SIG-M5 (cell line): ENCODE measurements at regions not wholly inside any gene's neighbourhood (a gene's known extent, or its start where the extent isn't known, plus 50 kb on each side); places are given as distances from the start of the nearest gene placed in this dataset.
"Not testable (repeated sequence)": the region's sequence is repeated elsewhere in the genome, so short reads cannot be mapped to it uniquely, and the experiment has no call there.

Source experiments
- DNase-seq: peaks from one replicate; lab custom pipeline; 2025; lab: John Stamatoyannopoulos, UW

DNA sequence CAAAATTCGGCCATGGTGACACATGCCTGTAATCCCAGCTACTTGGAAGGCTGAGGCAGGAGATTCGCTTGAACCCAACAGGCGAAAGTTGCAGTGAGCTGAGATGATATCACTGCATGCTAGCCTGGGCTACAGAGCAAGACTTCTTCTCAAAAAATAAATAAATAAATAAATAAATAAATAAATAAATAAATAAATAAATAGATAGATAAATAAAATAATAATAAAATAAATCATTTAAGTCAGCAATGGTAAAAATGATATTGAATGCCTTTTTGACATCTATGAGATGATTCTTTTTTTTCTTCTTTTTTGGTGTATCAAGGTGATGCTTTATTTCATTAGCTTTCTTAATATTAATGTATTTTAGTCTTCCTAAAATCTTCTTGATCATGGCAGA, 221.7 kb upstream of the RXFP2 start:
- no peak for DNase-seq

DNA sequence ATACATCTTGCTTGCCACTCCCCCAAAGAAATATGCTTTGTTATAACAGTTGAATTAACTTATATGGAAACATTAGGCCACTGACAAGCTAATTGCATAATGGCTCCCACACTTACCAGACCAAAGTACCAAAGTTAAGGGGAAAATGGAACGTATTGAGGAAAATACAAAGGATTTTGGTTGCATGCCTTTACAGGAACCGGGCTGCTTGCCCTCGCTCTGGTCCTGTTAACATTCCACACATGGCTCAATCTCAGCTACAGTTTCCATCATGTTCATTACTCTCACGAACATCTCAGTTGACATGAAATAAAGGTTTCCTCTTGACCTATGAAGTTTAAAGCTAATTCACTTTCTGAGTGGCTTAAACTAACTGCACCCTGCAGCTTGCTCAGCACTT, 220.7 kb upstream of the RXFP2 start:
- no peak for DNase-seq

- no peak for DNase-seq
Observed at GRCh38 chr13:31521435-31521834, 217.9 kb upstream of the RXFP2 start.

- no peak for DNase-seq
Observed at GRCh38 chr13:31522396-31522795, 216.9 kb upstream of the RXFP2 start.

DNA sequence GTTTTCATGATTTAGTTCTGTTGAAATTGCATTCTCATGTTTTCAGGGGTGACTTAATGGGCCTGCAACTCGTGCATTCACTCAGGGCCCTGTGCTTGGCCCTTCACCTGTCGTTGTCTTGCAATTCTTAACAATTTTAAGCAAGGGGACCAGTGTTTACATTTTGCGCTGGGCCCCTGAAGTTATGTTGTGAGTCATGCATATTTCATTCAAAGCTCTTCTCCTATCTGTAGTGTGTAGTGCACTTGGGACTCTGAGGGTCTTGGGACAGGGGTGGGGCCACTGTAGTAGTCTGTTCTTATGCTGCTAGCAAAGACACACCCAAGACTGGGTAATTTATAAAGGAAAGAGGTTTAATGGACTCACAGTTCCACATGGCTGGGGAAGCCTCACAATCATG, 211.2 kb upstream of the RXFP2 start:
- no peak for DNase-seq

DNA sequence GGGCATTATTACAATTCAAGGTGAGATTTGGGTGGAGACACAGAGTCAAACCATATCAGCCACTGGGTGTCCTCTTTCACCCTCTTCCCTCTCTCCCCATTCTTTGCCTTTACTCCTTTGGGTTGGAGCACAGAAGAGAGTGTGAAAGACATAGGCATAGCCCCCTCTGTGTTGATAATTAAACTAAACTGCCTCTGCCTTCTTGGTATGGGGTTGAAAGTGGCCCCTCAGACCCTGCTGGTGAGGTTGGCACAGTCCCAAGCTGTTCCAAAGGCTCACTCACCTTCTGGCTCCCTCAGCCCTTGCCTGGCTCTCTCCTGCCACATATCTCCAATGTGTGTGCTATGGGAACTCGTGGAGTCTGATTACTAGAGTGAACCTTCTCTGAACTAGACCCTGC, 210.6 kb upstream of the RXFP2 start:
- no peak for DNase-seq

GRCh38 chr13:31530922-31531321, 208.4 kb upstream of the RXFP2 start:
- no peak for DNase-seq

- DNase-seq, result no peak
Observed at GRCh38 chr13:31537052-31537451, 202.3 kb upstream of the RXFP2 start.

DNA sequence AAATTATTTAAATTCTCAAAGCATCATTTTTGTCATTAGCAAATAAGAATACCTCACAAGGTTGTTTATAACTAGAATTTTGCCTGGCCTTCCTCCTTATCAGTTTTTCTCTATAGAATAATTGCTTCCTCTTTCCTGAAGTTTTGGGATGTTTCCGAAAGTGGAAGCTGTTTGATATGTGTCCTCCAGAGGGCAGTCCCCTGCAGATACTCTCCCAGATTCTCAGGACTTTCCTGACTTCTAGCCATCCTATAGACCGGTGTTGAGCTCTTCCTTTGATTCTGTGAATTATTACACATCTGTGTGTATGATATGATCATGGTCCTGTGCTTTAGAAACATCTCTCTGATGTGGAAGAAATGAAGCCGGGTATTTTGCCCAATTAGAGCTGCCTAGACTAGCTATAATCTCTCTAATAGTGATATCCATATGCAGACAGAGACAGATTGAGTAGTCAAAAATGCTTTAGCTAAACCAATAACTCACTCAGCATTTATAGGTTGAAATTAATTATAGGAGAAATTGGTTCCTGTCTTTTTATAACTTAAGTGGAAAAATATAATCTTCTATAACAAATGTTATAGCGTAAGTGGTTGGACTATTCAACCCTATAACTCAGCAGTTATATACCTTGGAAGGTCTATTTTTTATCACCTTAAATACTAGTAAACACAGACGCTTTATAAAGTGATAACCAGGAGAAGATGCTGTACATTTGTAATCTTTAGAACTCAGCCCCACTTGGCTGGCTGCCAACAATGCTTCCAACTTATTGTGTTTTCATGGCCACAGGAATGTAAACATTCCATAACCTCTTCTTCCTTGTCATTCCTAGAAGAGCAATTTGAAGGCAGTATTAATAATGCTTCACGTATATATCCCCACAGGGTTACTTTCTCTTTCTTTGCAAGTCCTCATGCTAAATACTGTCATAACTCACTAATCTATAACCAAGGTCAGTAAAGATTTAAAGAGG, 201.0 kb upstream of the RXFP2 start:
- DNase-seq, result no peak

GRCh38 chr13:31540281-31540680, 199.0 kb upstream of the RXFP2 start:
- no peak for DNase-seq

- DNase-seq, result no peak
Observed at GRCh38 chr13:31543190-31543589, 196.1 kb upstream of the RXFP2 start.

- DNase-seq, result no peak
Observed at GRCh38 chr13:31545616-31546015, 193.7 kb upstream of the RXFP2 start.

GRCh38 chr13:31556376-31556775, 182.9 kb upstream of the RXFP2 start:
- DNase-seq, result no peak

- not testable (repeated sequence) for DNase-seq
Observed at GRCh38 chr13:31584221-31584620, 155.1 kb upstream of the RXFP2 start.

GRCh38 chr13:31587698-31588266, 151.5 kb upstream of the RXFP2 start:
- DNase-seq, result no peak

DNA sequence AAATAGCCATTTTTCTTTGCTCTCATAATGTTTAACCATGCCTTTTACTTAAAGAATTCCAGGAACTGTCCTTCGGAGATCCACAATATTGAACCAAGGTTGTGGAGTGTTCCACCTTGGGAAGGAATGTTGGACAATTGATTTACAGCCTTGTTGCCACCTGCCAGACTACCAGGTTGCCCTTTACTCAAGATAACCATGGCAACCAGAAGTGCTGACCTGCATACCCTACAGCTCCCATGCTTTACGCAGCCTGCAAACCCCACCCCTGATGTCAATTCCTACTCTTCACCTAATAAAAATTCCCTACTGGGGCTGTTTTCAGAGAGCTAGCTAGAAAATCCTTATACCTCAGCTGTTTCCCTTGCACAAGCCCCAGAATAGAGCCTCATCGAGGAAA, 151.0 kb upstream of the RXFP2 start:
- DNase-seq, result no peak

DNA sequence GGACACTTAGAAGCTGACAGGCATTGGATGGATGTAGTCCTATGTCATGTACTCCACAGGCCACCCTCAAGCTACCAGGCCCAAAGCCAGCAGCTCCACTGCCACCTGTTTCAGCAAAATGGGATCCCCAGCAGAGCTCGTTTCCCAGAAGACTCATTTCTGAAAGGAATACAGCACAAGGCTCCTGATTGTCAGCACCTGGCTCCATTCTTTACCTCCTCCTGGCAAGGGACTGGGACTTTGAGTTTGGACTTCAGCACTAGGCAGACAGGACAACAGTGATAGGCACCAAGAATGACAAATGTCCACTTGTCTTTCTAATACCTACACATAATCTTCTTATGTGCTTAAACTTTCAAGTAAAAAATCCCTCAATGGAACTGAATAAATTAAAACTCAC, 150.4 kb upstream of the RXFP2 start:
- DNase-seq, result no peak

GRCh38 chr13:31591642-31592233, 147.6 kb upstream of the RXFP2 start:
- no peak for DNase-seq

GRCh38 chr13:31594056-31594455, 145.3 kb upstream of the RXFP2 start:
- no peak for DNase-seq

DNA sequence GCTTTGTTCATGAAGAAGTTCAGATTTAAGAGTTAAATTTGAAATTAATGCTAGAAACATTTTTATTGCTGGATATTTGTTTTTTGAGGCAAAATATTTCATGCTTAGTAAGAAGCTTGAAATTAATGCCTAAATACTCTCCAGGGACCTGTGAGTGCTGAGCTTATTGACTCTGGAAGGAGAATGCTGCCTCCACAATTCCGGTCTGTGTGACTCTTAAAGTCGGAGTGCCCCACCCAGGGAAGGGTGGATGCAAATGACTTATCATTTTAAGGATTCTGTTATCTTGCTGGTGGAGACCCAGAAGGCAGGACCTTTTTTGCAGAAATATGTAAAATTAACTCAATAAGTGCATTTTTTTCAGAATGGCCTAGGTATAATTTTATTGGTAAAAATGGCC, 143.8 kb upstream of the RXFP2 start:
- no peak for DNase-seq

DNA sequence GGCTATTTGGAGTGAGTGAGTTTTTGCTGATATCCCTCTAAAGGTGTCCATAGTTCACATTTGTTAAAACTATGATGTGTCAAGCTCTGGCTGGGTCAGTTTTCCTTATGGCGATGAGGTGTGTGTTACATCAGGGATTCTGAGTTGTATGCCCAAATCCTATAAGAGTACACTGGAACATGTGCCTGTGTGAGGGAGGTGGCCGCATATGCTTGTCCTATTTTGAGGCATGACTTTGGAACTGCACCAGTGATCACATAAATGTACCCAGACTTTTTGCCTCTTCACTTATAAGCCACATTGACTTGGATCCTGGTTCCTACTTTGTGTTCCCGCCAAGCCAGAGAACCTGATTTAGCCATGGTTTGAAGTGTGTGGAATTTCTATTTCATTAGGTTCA, 140.3 kb upstream of the RXFP2 start:
- no peak for DNase-seq

DNA sequence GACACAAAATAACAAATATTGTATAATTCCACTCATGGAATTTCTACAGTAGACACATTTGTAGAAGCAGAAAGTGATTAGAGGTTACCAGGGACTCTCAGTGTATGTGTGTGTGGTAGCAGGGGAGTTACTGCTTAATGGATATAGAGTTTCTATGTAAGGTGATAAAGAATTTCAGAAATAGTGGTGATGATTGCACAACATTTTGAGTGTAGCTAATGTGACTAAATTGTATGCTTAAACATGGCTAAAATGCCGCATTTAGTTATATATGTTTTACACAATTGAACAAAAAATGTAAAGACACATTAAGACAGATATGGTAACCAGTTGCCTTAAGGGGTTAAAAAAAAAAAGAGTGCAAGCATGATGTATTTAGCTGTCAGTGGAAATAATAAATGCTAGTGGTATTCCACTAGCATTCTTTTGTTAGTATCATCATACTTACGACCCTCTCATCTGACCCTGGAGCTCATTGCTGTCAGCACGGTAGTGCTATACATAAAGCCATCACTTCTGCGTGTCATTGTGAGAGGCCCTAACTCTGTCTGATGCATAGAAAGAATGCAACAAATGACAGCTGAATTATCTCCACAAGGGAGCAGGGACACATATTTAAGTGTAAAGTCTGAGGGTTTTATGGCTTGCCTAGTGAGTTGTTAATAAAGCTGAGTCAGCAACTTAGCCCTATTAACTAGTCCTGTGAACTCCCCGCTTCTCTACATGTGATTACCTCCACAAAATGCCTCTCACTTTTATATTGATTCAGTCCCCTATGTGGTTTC, 134.1 kb upstream of the RXFP2 start:
- DNase-seq, result no peak
